Body of pancreas (tissue), 4 donors: ENCODE measurements at regions not wholly inside any gene's neighbourhood (a gene's known extent, or its start where the extent isn't known, plus 50 kb on each side); places are given as distances from the start of the nearest gene placed in this dataset.

ENCODE experiments used
- POLR2A ChIP-seq, 3 donors: fragments of 450-650 bp; IDR thresholded peaks; one replicate each; pipeline ENCODE4 v1.6.1; 2016; ENCODE audit warnings: antibody characterized with exemption in 3 of 3, mild to moderate bottlenecking in 2 of 3
- TF ChIP-seq, protein P1 (sequence below), 7 experiments: fragments of 450-650 bp in 4 of 7; fragments of 200-600 bp in 3 of 7; sonication (generic) in 3 of 7; IDR thresholded peaks; one replicate each; pipeline ENCODE4 v1.5.1; 2016 to 2019; ENCODE audit warnings: antibody characterized with exemption in 7 of 7

DNA sequence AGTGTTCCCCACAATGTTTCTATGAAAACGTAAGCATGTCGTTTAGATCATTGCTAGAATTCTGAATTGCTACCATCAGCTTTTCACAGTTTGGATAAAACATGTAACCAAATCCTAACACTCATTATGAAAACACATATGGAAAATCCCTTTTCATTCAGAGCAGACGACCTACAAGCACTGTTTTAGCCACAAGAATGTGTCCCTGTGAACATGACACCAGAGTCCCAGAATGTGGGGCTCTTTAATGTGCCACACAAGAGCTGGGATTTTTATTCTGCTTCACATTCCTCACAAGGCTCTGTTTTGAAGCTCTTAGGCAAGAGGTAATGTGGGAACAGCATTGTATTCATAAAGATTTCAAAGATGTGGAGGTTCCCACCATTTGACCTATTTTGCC lies 141.1 kb upstream of the CITED2 start:
- TF ChIP-seq, protein P1, sequence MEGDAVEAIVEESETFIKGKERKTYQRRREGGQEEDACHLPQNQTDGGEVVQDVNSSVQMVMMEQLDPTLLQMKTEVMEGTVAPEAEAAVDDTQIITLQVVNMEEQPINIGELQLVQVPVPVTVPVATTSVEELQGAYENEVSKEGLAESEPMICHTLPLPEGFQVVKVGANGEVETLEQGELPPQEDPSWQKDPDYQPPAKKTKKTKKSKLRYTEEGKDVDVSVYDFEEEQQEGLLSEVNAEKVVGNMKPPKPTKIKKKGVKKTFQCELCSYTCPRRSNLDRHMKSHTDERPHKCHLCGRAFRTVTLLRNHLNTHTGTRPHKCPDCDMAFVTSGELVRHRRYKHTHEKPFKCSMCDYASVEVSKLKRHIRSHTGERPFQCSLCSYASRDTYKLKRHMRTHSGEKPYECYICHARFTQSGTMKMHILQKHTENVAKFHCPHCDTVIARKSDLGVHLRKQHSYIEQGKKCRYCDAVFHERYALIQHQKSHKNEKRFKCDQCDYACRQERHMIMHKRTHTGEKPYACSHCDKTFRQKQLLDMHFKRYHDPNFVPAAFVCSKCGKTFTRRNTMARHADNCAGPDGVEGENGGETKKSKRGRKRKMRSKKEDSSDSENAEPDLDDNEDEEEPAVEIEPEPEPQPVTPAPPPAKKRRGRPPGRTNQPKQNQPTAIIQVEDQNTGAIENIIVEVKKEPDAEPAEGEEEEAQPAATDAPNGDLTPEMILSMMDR (IDR thresholded peaks at IDR 0.05), result no peak
- no peak for TF ChIP-seq POLR2A (IDR thresholded peaks at IDR 0.05)
